Jurkat, Clone E6-1 (cell line): ENCODE measurements at regions not wholly inside any gene's neighbourhood (a gene's known extent, or its start where the extent isn't known, plus 50 kb on each side); places are given as distances from the start of the nearest gene placed in this dataset.
"Not testable (repeated sequence)": the region's sequence is repeated elsewhere in the genome, so short reads cannot be mapped to it uniquely, and the experiment has no call there.

Experiments
- DNase-seq: peaks from one replicate; pipeline ENCODE4 v3.0.0-alpha.2; 2011; ENCODE audit warnings: low read depth, low spot score
- H3K4me3 ChIP-seq: 2 replicates; pipeline ENCODE4 v1.5.1; 2011; ENCODE audit warnings: mild to moderate bottlenecking, low read length, control low read depth, moderate library complexity

GRCh38 chr3:137669519-137670060, 94.5 kb upstream of the SOX14 start:
- H3K4me3 ChIP-seq: no peak overlapping the region
- DNase-seq: no peak

GRCh38 chr3:137687181-137687879, 76.8 kb upstream of the SOX14 start:
- H3K4me3 ChIP-seq: no peak overlapping the region
- DNase-seq: no peak

GRCh38 chr3:137692803-137693431, 71.2 kb upstream of the SOX14 start:
- peak; percentile 6 for DNase-seq
- no peak overlapping the region for H3K4me3 ChIP-seq

- no peak overlapping the region for H3K4me3 ChIP-seq
- DNase-seq: no peak
These were observed 70.3 kb upstream of the SOX14 start for GRCh38 chr3:137693791-137694190.

GRCh38 chr3:137694836-137695235, 69.3 kb upstream of the SOX14 start:
- H3K4me3 ChIP-seq: no peak overlapping the region
- DNase-seq: no peak

- DNase-seq: no peak
- no peak overlapping the region for H3K4me3 ChIP-seq
These were observed 68.8 kb upstream of the SOX14 start for GRCh38 chr3:137695351-137695750.

GRCh38 chr3:137709011-137709601, 55.0 kb upstream of the SOX14 start:
- no peak overlapping the region for H3K4me3 ChIP-seq
- peak; percentile 7 for DNase-seq

- H3K4me3 ChIP-seq, DNase-seq: not testable (repeated sequence)
These were observed 50.1 kb upstream of the SOX14 start for GRCh38 chr3:137713965-137714364.
